ENCODE measurements at regions not wholly inside any gene's neighbourhood (a gene's known extent, or its start where the extent isn't known, plus 50 kb on each side); places are given as distances from the start of the nearest gene placed in this dataset.

- TF ChIP-seq CTCF (IDR thresholded peaks at IDR 0.05), result no peak
- TF ChIP-seq POLR2A (IDR thresholded peaks at IDR 0.05), result no peak
Measured at GRCh38 chr4:23718435-23718834, 171.4 kb downstream of the PPARGC1A start.
